Activated T-cell treated with anti-CD3 and anti-CD28 coated beads, Interleukin-2, amount 50 U/mL, for 4 hours (primary cell): ENCODE measurements at regions not wholly inside any gene's neighbourhood (a gene's known extent, or its start where the extent isn't known, plus 50 kb on each side); places are given as distances from the start of the nearest gene placed in this dataset.
A peak's percentile ranks its signal among the peaks of the same experiment; 100 is the strongest.

Source experiments
- ATAC-seq, 2 donors: fragments of 200-7000 bp; cut with Tn5 transposase; one replicate each; pipeline ENCODE4 v1.10.0; 2021
- DNase-seq: peaks from one replicate; pipeline ENCODE4 v3.0.0-alpha.2; 2020
- H3K27me3 Mint-ChIP-seq: one replicate; pipeline ENCODE4 v1.8.0; 2021; ENCODE audit warnings: low read depth, mixed read lengths
- H3K36me3 Mint-ChIP-seq: one replicate; pipeline ENCODE4 v1.8.0; 2022; ENCODE audit warnings: mixed read lengths; ENCODE audit not compliant: insufficient read depth
- H3K4me1 Mint-ChIP-seq: one replicate; pipeline ENCODE4 v1.8.0; 2021; ENCODE audit warnings: low read depth, mixed read lengths
- H3K4me3 Mint-ChIP-seq: one replicate; pipeline ENCODE4 v1.8.0; 2021; ENCODE audit warnings: mild to moderate bottlenecking, moderate library complexity, mixed read lengths
- H3K9me3 Mint-ChIP-seq: one replicate; pipeline ENCODE4 v1.8.0; 2021; ENCODE audit warnings: mixed read lengths

DNA sequence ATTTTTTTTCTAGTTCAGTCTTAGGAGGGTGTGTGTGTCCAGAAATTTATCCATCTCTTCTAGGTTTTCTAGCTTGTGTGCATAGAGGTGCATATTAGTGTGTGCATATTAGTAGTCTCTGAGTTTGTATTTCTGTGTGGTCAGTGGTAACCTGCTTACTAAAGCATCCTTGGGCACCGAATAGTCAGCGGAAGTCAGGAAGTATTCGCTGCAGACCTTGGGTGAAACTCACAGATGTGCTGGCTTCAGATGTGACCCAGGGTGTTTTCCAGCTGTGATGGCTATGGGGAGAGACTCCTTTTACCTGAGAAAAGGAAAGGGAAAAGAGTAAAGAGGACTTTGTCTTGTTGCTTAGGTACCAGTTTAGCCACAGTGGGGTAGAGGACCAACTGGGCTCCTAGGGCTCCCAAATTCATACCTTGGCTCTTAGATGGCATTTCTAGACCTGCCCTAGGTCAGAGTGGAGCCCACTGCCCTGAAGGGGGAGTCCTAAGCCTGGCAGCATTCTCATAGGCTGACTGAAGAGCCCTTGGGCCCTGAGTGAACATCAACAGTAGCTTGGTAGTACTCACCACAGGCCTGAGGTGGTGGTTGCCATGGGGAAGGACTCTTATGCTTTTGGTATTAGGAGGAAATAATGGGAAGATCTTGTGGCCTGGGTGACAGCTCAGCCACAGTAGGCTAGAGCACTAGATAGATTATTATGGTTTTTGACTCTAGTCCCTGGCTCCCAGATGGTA is 286.0 kb upstream of the ZPLD1 start:
- H3K4me1 Mint-ChIP-seq: peaks cover 6% of the 10 kb centered on the region
- DNase-seq: no peak
- no peak overlapping the region for H3K4me3 Mint-ChIP-seq
- peaks cover 22% of the 10 kb centered on the region for H3K9me3 Mint-ChIP-seq
- H3K36me3 Mint-ChIP-seq: peaks cover 1% of the 10 kb centered on the region
- ATAC-seq: no peak
- peaks cover 2% of the 10 kb centered on the region for H3K27me3 Mint-ChIP-seq

DNA sequence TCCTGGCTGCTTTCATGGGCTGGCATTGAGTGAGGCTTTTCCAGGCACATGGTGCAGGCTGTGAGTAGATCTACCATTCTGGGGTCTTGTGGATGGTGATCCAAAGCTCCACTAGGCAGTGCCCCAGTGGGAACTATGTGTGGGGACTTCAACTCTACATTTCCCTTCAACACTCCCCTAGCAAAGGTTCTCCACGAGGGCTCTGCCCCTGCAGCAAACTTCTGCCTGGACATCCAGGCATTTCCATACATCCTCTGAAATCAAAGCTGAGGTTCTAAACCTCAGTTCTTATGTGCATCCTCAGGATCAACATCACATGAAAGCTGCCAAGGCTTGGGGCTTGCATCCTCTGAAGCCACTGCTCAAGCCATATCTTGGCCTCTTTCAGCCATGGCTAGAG is 282.9 kb upstream of the ZPLD1 start:
- Mint-ChIP-seq H3K36me3 (peaks cover 1% of the 10 kb centered on the region), H3K9me3 (peaks cover 22% of the 10 kb centered on the region), H3K4me1 (peaks cover 6% of the 10 kb centered on the region), H3K27me3 (peaks cover 2% of the 10 kb centered on the region), H3K4me3 (no peak overlapping the region)
- no peak for ATAC-seq
- DNase-seq: no peak

DNA sequence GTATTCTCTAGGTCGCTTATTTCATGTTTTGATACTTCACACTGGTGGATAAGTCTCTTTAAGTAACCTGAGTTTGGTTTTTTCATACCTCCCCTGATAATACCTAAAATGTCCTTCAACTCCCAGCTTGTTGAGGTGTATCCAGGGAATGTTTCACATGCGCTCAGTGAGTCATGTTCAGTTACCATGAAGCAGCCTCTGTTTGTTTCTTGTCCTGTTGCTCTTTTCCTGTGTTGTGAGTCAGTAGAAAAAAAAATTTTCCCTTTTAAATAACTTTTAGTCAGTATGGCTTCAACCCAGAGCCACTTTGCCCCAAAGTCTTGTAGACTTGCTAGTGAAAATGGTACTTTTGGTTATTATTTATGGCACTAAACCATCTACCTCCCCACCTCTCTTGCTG is 278.4 kb upstream of the ZPLD1 start:
- ATAC-seq: no peak
- no peak for DNase-seq
- H3K36me3 Mint-ChIP-seq: no peaks in the 10 kb centered on the region
- peaks cover 7% of the 10 kb centered on the region for H3K4me1 Mint-ChIP-seq
- no peak overlapping the region for H3K4me3 Mint-ChIP-seq
- peaks cover 10% of the 10 kb centered on the region for H3K9me3 Mint-ChIP-seq
- no peaks in the 10 kb centered on the region for H3K27me3 Mint-ChIP-seq

DNA sequence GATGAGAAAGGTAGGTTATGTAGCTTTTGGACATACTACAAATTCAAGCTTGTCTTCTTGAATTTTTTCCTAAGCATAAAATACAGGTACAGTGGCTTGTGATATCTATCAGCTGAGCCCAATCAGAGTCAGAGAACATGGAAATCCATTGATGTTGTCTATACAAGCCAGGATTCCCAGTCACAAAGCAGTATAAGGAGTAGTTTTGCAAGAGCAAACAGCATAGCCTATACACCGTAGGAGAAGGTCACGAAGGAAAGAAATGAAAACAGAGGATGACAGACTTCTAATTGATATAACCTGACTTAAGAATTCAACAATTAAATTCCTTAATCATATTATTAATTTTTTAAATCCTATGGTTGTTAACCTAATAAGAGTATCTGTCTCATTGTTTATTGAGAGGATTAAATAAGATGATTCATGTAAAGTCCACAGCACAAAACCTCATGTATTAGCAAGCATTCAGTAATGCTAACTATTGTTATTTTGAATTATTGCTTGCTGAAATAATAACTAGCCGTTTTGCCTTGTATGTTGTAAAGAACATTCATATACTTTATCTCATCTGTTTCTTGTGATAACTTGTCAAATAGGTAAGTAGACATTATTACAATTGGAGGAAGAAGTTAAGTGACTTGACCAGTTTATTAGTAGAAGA is 276.6 kb upstream of the ZPLD1 start:
- H3K9me3 Mint-ChIP-seq: no peaks in the 10 kb centered on the region
- H3K27me3 Mint-ChIP-seq: no peaks in the 10 kb centered on the region
- no peak overlapping the region for H3K4me3 Mint-ChIP-seq
- no peaks in the 10 kb centered on the region for H3K36me3 Mint-ChIP-seq
- DNase-seq (no peak), ATAC-seq (no peak)
- peaks cover 14% of the 10 kb centered on the region for H3K4me1 Mint-ChIP-seq

DNA sequence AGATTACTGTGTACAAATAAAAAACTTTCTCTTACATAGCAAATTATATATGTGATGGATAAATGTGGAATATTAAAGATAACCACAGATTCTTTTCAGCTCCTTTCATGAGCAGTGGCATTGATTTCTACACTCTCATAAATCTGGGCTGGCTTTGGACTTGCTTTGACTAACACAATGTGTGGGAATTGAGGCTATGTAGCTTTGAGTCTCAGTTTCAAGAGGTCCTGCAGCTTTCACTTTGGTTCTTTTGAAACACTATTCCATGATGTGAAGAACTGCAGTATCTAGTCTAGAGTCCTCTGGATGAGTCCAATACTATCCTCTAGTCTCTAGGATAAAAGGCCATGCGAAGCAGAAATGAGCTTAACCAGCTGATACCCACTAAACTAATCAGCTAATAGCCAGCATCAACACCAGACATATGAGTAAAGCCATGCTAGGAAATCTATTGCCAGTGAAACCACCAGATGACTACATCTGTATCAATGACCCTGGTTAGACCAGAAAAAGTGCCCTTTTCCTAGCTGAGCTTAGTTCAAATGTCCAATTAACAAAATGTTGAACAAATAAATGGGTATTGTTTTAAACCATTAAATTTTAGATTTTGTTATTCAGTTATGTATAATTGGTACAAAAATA is 274.9 kb upstream of the ZPLD1 start:
- no peak for ATAC-seq
- no peaks in the 10 kb centered on the region for H3K27me3 Mint-ChIP-seq
- H3K4me3 Mint-ChIP-seq: no peak overlapping the region
- H3K36me3 Mint-ChIP-seq: no peaks in the 10 kb centered on the region
- H3K9me3 Mint-ChIP-seq: no peaks in the 10 kb centered on the region
- no peak for DNase-seq
- H3K4me1 Mint-ChIP-seq: peaks cover 12% of the 10 kb centered on the region

DNA sequence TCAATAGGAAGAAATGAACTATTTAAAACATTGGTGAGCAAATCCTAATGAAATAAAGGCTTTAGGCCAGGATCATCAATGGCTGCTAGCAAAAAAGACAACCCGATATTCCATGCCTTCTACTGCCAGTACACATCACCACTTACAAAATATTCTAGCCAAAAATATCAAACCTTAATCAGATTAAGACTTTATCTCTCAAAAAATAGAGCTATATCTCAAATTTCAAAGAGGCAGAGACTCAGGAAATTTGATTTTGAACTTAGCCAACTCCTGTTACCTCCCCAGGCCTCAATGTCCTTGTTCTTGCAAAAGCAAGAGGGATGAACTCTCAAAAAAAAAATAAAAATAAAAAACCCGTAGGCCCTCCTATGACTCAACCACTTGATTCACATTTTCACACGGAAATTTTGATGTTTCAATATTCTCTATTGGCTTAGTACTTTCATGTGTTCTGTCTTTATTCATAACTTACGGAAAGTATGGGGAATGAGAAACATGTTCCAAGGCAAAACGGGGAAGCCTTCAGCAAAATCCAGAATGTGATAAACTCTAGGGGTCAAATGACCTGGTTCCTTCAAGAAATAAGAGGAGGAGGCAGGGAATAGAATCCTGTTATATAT is 273.3 kb upstream of the ZPLD1 start:
- Mint-ChIP-seq H3K4me1 (peaks cover 12% of the 10 kb centered on the region), H3K36me3 (no peaks in the 10 kb centered on the region), H3K9me3 (no peaks in the 10 kb centered on the region), H3K4me3 (no peak overlapping the region), H3K27me3 (no peaks in the 10 kb centered on the region)
- no peak for DNase-seq
- ATAC-seq: peak; percentile 32 to 49

DNA sequence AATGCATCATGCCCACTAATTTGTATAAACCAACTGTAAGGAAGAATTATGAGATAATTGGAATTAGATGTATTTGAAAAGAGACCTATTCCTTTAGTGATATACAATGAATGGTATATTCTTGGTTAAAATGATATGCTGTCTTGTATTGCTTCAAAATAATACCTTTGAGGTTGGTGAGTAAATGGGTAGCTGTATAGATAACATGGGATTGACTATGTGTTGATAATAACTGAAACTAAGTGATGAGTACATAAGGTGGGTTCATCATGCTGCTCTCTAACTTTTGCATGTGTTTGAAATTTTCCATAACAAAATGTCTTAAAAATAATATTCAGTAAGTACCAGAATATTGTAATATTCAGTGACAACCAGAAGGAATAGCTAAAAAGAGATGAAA is 272.6 kb upstream of the ZPLD1 start:
- DNase-seq (no peak), ATAC-seq (peak; percentile 91 to 93)
- Mint-ChIP-seq H3K4me1 (peaks cover 12% of the 10 kb centered on the region), H3K4me3 (no peak overlapping the region), H3K36me3 (no peaks in the 10 kb centered on the region), H3K27me3 (no peaks in the 10 kb centered on the region), H3K9me3 (no peaks in the 10 kb centered on the region)

DNA sequence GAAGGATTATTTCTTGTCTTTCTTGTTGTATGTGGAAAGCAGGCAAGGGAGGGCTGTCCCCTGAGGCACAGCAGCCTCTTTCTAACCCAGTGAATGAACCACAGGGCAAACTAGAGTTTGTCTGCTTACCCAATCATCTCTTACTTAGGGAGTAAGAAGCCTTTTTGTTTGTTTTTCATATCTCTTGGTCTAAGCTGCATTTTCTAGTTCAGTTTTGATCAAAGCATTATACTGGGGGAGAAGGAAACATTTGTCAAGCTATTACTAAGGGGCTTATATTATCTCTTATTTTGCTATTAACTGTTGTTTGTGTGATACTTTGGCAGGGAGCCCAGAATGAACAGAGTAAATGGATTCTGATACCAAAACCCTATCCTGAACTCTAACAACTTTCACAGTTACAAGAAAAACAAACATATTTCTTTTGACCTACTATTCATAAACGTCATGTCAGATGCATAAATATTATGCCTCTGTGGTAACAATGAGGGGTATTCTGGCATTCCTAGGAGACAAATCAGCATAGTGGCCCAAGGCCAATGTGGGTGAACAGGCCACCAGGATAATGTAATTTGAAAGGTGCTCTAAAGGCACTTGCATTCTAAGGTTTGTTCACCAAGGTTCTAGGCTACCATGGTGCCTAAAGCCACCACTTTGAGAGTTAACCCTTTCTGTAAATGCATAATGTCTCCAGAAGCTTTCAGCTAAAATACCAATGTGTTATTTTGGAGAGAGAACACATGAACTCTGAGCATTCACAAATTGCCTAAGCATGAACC is 271.6 kb upstream of the ZPLD1 start:
- Mint-ChIP-seq H3K36me3 (no peaks in the 10 kb centered on the region), H3K9me3 (no peaks in the 10 kb centered on the region), H3K4me3 (no peak overlapping the region), H3K4me1 (peaks cover 12% of the 10 kb centered on the region), H3K27me3 (no peaks in the 10 kb centered on the region)
- DNase-seq (no peak), ATAC-seq (peak in 1 of 2 donors; percentile 29)

DNA sequence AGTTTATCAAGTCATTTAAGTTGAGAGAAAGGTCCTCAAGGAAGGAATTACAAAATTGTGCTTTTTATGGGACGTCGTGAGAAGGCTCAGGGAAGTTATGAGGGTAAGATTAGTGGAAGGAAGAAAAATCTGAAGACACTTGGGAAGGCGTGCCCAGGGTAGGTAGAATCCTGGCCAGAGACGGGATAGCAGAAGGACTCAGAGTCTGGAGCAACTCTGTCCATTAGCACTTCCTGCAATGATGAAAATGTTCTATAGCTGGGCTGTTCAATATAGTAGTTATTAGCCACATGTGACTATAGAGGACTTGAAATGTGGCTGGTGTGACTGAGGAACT is 271.0 kb upstream of the ZPLD1 start:
- Mint-ChIP-seq H3K4me1 (peaks cover 12% of the 10 kb centered on the region), H3K27me3 (no peaks in the 10 kb centered on the region), H3K4me3 (no peak overlapping the region), H3K9me3 (peaks cover 5% of the 10 kb centered on the region), H3K36me3 (no peaks in the 10 kb centered on the region)
- no peak for ATAC-seq
- no peak for DNase-seq

DNA sequence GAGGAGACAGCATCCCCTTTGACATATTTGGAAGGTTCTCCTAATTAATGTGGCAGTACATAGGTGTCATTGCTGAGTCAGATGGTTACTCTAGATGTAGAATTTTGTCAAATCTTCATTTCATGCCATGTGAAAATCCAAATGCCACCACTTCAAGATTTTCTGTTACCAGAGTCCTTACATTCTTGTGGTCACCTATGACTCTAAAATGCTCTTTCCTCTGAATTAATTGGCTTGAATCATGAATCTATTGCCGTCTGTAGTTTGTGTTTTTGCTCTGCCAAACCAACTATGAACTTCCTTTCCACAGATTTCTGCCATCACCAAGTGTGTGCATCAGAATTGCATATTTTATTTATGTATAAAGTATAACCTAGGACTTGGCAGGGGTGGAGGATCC is 269.4 kb upstream of the ZPLD1 start:
- no peak for ATAC-seq
- DNase-seq: no peak
- Mint-ChIP-seq H3K4me1 (peaks cover 12% of the 10 kb centered on the region), H3K4me3 (no peak overlapping the region), H3K9me3 (peaks cover 5% of the 10 kb centered on the region), H3K36me3 (no peaks in the 10 kb centered on the region), H3K27me3 (no peaks in the 10 kb centered on the region)

DNA sequence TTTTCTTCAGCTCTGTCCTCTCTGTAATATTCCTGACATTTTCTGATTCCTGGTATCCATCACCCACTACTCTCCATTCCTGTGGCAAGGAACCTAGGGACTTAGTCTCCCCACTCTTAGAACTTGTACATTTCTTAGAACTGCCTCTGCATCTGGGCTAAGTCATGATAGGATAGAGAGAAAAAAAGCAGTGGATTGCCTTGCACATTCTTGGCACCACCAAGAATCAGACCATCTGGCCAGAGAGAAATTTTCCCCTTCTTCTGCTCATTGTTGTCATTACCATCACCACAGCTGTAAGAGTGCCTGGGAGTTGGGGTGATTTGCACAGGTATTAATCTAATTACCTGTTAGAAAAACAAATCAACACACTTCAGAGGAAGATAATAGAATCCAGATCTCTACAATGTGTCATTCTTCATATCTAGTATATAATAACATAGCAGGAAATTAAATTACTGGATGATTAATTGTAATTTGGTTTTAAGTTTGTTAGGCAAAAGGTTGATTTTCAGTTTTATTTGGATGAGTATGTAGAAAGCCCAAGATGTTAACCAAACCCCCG is 264.8 kb upstream of the ZPLD1 start:
- Mint-ChIP-seq H3K9me3 (peaks cover 5% of the 10 kb centered on the region), H3K36me3 (no peaks in the 10 kb centered on the region), H3K4me1 (no peaks in the 10 kb centered on the region), H3K27me3 (no peaks in the 10 kb centered on the region), H3K4me3 (no peak overlapping the region)
- no peak for ATAC-seq
- no peak for DNase-seq

DNA sequence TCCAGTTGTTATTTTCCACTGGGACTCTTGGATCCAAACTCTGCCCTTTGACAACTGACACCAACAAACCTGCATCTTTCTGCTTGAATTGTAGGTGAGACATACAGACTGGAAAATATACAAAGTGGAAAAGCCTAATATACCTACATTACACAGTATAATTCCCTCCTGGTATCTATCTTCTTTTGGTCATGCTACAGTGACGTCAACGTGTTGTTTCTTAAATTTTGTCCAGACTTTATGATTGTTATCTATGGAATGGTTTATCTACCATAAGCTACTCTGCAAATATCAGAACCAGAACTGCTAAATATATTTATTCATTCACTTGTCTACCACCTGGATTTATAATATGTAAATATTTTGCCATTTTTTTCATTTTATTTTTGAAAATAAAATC is 264.3 kb upstream of the ZPLD1 start:
- H3K4me3 Mint-ChIP-seq: no peak overlapping the region
- no peak for DNase-seq
- no peaks in the 10 kb centered on the region for H3K4me1 Mint-ChIP-seq
- no peaks in the 10 kb centered on the region for H3K27me3 Mint-ChIP-seq
- peaks cover 5% of the 10 kb centered on the region for H3K9me3 Mint-ChIP-seq
- no peak for ATAC-seq
- H3K36me3 Mint-ChIP-seq: no peaks in the 10 kb centered on the region

DNA sequence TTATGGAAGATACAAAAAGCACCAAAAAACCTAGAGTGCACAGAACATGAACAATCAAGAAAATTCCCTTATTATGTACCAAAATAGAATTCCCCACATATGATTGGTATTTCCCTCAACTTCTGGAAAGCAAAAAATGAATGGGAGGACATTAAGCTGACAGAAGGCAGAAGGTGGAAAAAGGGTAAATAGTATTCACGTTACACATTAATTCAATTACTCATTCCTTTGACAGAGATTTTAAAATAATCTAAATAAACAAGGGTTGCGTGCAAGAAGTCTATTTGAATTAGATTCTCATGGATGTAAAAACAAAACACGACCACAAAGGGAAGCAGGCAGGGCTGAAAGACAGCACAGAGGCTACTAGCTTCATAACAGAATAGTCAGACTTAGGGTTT is 260.5 kb upstream of the ZPLD1 start:
- H3K4me1 Mint-ChIP-seq: no peaks in the 10 kb centered on the region

DNA sequence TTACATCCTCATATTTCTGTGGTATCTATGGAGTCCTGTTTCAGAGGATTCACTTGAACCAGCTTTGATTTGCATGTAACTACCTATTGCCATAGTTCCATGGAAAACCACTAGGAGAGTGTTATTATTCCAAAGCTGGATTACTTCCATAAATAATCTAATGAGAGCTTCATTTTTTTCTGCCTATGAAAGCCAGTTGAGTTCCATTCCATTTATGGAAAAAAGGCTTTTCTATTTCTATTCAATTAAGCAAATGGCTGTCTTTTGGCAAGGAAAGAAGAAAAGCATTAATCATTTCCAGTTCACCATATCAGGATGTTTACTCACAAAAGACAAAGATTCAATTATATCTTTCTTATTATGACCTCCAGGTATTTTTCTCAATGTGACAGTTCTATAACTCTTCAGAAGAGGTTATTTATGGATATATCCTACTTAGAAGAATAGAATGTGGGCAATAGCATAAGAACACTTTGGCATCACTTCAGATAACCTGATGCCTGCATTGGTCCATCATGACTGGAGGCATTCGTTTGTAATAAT is 259.9 kb upstream of the ZPLD1 start:
- no peak for DNase-seq
- H3K4me3 Mint-ChIP-seq: no peak overlapping the region
- no peak for ATAC-seq
- no peaks in the 10 kb centered on the region for H3K27me3 Mint-ChIP-seq
- H3K4me1 Mint-ChIP-seq: peaks cover 3% of the 10 kb centered on the region
- H3K36me3 Mint-ChIP-seq: no peaks in the 10 kb centered on the region
- H3K9me3 Mint-ChIP-seq: no peaks in the 10 kb centered on the region

More for the DNA sequence above, 260.5 kb upstream of the ZPLD1 start:
- no peaks in the 10 kb centered on the region for H3K9me3 Mint-ChIP-seq
- H3K36me3 Mint-ChIP-seq: no peaks in the 10 kb centered on the region
- H3K27me3 Mint-ChIP-seq: no peaks in the 10 kb centered on the region
- ATAC-seq (no peak), DNase-seq (no peak)
- H3K4me3 Mint-ChIP-seq: no peak overlapping the region
